ENCODE measurements at regions not wholly inside any gene's neighbourhood (a gene's known extent, or its start where the extent isn't known, plus 50 kb on each side); places are given as distances from the start of the nearest gene placed in this dataset.

DNA sequence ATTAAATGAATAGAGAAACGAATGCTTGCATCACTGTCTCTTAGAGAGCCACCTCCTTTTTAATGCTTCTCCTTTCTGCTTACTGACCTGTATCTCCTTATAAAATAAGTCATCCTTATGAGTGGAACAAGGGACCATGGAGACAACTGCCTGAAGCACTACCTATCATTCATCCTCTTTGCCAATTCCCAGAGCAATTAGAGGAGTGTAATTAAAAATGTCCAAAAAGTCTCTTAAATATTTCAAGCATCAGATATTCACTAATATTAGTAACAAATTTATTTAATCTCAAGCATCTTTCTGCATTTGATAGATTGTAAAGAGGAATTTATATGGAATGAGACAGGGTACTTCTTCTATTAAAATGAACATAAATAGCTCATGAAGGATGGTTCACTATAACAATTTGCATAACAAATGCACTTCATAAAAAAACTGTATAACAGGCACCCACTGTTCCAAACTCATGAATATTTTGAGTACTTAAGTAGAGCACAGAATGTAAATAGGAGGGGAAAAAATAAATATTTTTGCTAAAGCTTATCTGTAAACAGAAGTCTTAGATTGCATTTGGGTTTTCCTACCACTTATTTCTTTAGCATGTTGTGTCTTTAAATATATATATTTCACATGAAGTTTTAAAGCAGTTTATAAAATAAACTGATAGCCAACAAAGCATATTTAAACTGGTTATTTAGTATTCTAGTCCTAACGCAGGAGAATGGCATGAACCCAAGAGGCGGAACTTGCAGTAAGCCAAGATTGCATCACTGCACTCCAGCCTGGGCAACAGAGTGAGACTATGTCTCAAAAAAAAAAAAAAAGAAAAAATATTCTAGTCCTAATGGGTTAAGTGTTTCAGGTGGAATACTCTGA is 269.3 kb downstream of the TBL1XR1 start:
- H3K9ac ChIP-seq (ENCODE audit: insufficient read depth, low read length, poor library complexity, severe bottlenecking) = no peak overlapping the region
- DNase-seq = no peak
- no peak overlapping the region for H3K4me2 ChIP-seq (replicated peaks; ENCODE audit: extremely low read depth, low read length, poor library complexity, severe bottlenecking)
- no peaks in the 10 kb centered on the region for H3K27me3 ChIP-seq (ENCODE audit: control insufficient read depth in 2 of 2, insufficient read depth in 2 of 2, low read length in 2 of 2)
- no peaks in the 10 kb centered on the region for H3K79me2 ChIP-seq (ENCODE audit: insufficient read depth, low read length)
- WGBS (ENCODE audit: insufficient coverage) = no CpG with 5 or more reads among the region's 3 CpGs
- no peak overlapping the region for H3K4me3 ChIP-seq (replicated peaks in 1 of 3; ENCODE audit: low read depth in 2 of 3, low read length in 3 of 3)
- no peak overlapping the region for H2AFZ ChIP-seq (ENCODE audit: insufficient read depth, low read depth, low read length, poor library complexity, severe bottlenecking)
- no peaks in the 10 kb centered on the region for H3K9me3 ChIP-seq (replicated peaks in 1 of 2; ENCODE audit: control insufficient read depth in 1 of 2, insufficient read depth in 1 of 2, low read length in 2 of 2)
- Mint-ChIP-seq H3K4me1 (no peaks in the 10 kb centered on the region), H3K9me3 (peaks cover 0 to 3% (median 0%) of the 10 kb centered on the region in 7 donors), H3K27me3 (ENCODE audit: low read depth in 3 of 3) (peaks cover 0 to 3% (median 3%) of the 10 kb centered on the region in 3 donors), H3K4me3 (no peak overlapping the region), H3K36me3 (no peaks in the 10 kb centered on the region), H3K27ac (no peak overlapping the region)
- no peaks in the 10 kb centered on the region for H3K36me3 ChIP-seq (replicated peaks in 1 of 2; ENCODE audit: control insufficient read depth in 1 of 2, insufficient read depth in 2 of 2, low read length in 2 of 2)
- H3K27ac ChIP-seq (ENCODE audit: low read depth in 1 of 2, low read length in 2 of 2) = no peak overlapping the region
- no peaks in the 10 kb centered on the region for H4K20me1 ChIP-seq (ENCODE audit: insufficient read depth, low read length)
- intact Hi-C loops (cut with micrococcal nuclease) = no loop called here
- no peaks in the 10 kb centered on the region for H3K4me1 ChIP-seq (ENCODE audit: control insufficient read depth in 1 of 2, insufficient read depth in 2 of 2, low read length in 2 of 2)
- TF ChIP-seq CTCF (IDR thresholded peaks at IDR 0.05) = no peak

DNA sequence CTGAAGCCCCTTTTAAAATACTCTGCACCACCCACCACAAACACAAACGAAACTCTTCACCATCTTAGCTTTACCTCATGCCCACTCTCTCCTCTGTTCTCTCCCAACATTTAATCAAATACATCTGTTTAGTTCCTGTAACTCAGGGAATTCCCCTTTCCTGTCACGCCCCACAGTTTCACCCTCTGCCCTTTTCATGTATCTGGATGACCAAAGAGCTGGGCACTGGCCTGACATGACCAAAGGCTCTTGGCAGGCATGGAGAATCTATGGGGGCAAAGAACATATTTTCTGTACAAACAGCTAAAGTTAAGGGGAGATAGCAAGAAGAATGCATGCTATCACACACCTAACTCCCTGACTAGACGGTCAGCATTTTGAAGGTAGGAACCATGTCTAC is 270.0 kb downstream of the TBL1XR1 start:
- no peak for DNase-seq
- no peak overlapping the region for H3K4me3 Mint-ChIP-seq
- Histone ChIP-seq H3K79me2 (ENCODE audit: insufficient read depth, low read length) (no peaks in the 10 kb centered on the region), H3K27me3 (ENCODE audit: control insufficient read depth in 2 of 2, insufficient read depth in 2 of 2, low read length in 2 of 2) (no peaks in the 10 kb centered on the region), H3K36me3 (replicated peaks in 1 of 2; ENCODE audit: control insufficient read depth in 1 of 2, insufficient read depth in 2 of 2, low read length in 2 of 2) (no peaks in the 10 kb centered on the region), H3K4me1 (ENCODE audit: control insufficient read depth in 1 of 2, insufficient read depth in 2 of 2, low read length in 2 of 2) (no peaks in the 10 kb centered on the region), H3K4me3 (replicated peaks in 1 of 3; ENCODE audit: low read depth in 2 of 3, low read length in 3 of 3) (no peak overlapping the region), H3K9me3 (replicated peaks in 1 of 2; ENCODE audit: control insufficient read depth in 1 of 2, insufficient read depth in 1 of 2, low read length in 2 of 2) (no peaks in the 10 kb centered on the region), H3K27ac (ENCODE audit: low read depth in 1 of 2, low read length in 2 of 2) (no peak overlapping the region), H2AFZ (ENCODE audit: insufficient read depth, low read depth, low read length, poor library complexity, severe bottlenecking) (no peak overlapping the region), H3K4me2 (replicated peaks; ENCODE audit: extremely low read depth, low read length, poor library complexity, severe bottlenecking) (no peak overlapping the region), H3K9ac (ENCODE audit: insufficient read depth, low read length, poor library complexity, severe bottlenecking) (no peak overlapping the region), H4K20me1 (ENCODE audit: insufficient read depth, low read length) (no peaks in the 10 kb centered on the region)
- no peak overlapping the region for H3K27ac Mint-ChIP-seq
- peaks cover 0 to 3% (median 0%) of the 10 kb centered on the region in 7 donors for H3K9me3 Mint-ChIP-seq
- no CpG with 5 or more reads among the region's 3 CpGs for WGBS (ENCODE audit: insufficient coverage)
- no peaks in the 10 kb centered on the region for H3K36me3 Mint-ChIP-seq
- H3K4me1 Mint-ChIP-seq = no peaks in the 10 kb centered on the region
- no peak for TF ChIP-seq CTCF (IDR thresholded peaks at IDR 0.05)
- intact Hi-C loops (cut with micrococcal nuclease) = no loop called here
- peaks cover 0 to 3% (median 3%) of the 10 kb centered on the region in 3 donors for H3K27me3 Mint-ChIP-seq (ENCODE audit: low read depth in 3 of 3)
